GM10266 (cell line): ENCODE measurements at regions not wholly inside any gene's neighbourhood (a gene's known extent, or its start where the extent isn't known, plus 50 kb on each side); places are given as distances from the start of the nearest gene placed in this dataset.

Experiments
- DNase-seq: peaks from one replicate; pipeline ENCODE4 v3.0.0; 2012; ENCODE audit errors: extremely low spot score
- CTCF ChIP-seq: IDR thresholded peaks from 2 replicates; pipeline ENCODE4 v1.5.1; 2012; ENCODE audit warnings: mild to moderate bottlenecking, low read depth; ENCODE audit not compliant: control insufficient read depth, insufficient read depth; ENCODE audit errors: missing control alignments

GRCh38 chr14:101185946-101186345, 282.4 kb upstream of the RTL1 start:
- no peak for TF ChIP-seq CTCF
- no peak for DNase-seq

- TF ChIP-seq CTCF: no peak
These were observed 283.0 kb upstream of the RTL1 start for GRCh38 chr14:101186544-101186943.

GRCh38 chr14:101186992-101187815, 283.7 kb upstream of the RTL1 start:
- TF ChIP-seq CTCF: no peak
- no peak for DNase-seq

More at GRCh38 chr14:101186544-101186943, 283.0 kb upstream of the RTL1 start:
- no peak for DNase-seq

- no peak for DNase-seq
- TF ChIP-seq CTCF: no peak
These were observed 284.5 kb upstream of the RTL1 start for GRCh38 chr14:101187816-101188570.

GRCh38 chr14:101188571-101188915, 285.0 kb upstream of the RTL1 start:
- no peak for DNase-seq
- TF ChIP-seq CTCF: no peak

GRCh38 chr14:101189266-101189665, 285.7 kb upstream of the RTL1 start:
- DNase-seq: no peak
- TF ChIP-seq CTCF: no peak

- no peak for TF ChIP-seq CTCF
- DNase-seq: no peak
These were observed 286.5 kb upstream of the RTL1 start for GRCh38 chr14:101189962-101190560.
